Islet of Langerhans (tissue), 1 donor: ENCODE measurements at regions not wholly inside any gene's neighbourhood (a gene's known extent, or its start where the extent isn't known, plus 50 kb on each side); places are given as distances from the start of the nearest gene placed in this dataset.
"Not testable (repeated sequence)": the region's sequence is repeated elsewhere in the genome, so short reads cannot be mapped to it uniquely, and the experiment has no call there.

ENCODE experiments used
- FAIRE-seq: peaks from one replicate; lab custom pipeline; 2011; peaks lifted over from hg19 to GRCh38; lab: Jason Lieb, UNC

- FAIRE-seq: no peak
These were observed 258.2 kb upstream of the NT5E start for GRCh38 chr6:85191656-85192055.

- FAIRE-seq: no peak
These were observed 263.2 kb upstream of the NT5E start for GRCh38 chr6:85186546-85187175.

DNA sequence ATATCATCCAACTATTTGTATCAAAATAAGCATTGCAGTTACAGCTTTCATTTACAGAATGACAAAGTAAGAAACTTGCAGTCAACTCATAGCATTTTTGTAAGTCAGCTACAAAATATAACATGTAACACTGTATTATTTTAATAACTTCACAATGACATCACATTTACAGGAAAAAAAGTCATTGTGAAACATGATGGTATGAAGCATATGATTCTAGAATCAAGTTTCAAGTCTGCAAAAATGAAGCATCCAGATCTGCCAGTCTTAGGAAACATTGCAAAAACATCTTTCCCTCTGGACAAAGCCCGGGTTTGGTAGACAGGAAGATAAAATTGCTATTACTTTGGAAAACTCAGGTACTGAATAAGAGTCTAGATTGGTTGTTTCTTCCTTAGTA is 263.9 kb upstream of the NT5E start:
- FAIRE-seq: no peak

DNA sequence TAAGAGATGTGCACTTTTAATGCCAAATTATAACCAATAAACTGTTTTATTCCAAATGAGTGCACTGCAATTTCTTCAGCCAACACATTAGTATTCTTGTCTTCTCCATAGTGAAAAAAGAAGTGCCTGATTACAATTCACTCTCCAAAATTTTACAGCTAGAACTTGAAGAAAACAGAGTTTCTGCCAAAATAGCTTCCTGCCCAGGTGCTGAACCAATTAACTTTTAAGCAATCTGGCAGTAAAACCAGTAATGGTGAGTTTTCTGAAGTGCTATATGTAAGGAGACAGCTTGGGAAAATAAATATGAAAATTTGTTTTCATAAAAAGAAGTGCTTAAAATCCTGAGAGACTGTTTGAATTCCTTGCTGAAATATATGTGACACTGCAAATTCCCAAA is 266.0 kb upstream of the NT5E start:
- FAIRE-seq: no peak

DNA sequence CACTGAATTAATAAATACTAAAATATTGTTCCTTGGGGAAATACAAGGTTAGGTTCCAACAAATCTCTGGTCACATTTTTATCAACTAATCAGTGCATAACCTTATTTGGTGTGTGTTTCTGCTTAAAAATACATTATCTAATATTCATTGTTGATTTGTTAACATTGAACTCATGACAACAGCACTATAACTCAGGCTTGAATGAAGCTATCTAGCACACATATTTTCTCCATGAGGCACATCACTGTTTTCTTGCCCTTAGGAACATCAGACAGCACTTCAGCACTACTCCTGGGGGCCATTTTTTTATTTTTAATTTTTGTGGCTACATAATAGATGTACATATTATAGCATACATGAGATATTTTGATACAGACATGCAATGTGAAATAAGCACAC is 277.2 kb upstream of the NT5E start:
- FAIRE-seq: no peak

- no peak for FAIRE-seq
These were observed 277.7 kb upstream of the NT5E start for GRCh38 chr6:85172161-85172560.

GRCh38 chr6:85169189-85169588 is 280.7 kb upstream of the NT5E start:
- no peak for FAIRE-seq

DNA sequence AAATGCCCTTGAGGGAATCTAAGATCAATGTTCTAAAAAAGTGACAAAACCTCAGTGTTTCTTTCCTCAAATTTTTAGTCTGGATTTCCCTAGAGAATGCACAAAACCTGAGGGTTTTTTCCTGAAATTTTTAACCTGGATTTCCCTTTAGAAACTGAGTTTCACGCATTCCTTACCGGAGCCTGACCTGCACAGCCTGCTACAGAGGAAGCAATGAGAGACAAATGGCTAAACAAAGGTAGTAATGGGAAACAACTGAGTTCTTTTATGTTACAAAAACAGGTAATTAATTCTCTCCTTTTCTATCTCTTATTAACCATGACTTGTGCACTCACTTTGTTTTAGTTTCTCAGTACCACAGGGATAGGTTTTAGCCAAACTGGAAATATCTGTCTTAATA is 281.7 kb upstream of the NT5E start:
- FAIRE-seq: no peak

GRCh38 chr6:85166114-85166741 is 283.7 kb upstream of the NT5E start:
- FAIRE-seq: no peak

GRCh38 chr6:85163156-85164080 is 286.5 kb upstream of the NT5E start:
- no peak for FAIRE-seq

DNA sequence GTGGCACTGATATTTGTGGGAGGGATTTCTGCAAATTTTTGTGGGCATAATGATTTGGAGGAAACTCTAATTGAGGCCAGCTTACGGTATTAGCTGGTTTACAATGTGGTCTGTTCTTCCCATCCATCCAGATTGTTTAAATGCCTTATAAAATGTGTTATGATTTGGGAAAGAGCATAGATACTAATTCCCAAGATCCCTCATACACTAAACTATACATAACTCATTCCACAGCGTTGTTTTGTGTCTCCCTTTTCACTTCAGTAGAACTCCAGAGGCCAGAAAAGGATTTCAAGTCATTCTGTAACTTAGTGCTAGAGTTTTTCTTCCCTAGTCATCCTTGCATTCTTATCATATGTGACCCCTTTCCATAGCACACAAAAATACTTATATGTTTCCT is 292.6 kb upstream of the NT5E start:
- no peak for FAIRE-seq

- FAIRE-seq: no peak
These were observed 306.2 kb upstream of the NT5E start for GRCh38 chr6:85143676-85144075.

DNA sequence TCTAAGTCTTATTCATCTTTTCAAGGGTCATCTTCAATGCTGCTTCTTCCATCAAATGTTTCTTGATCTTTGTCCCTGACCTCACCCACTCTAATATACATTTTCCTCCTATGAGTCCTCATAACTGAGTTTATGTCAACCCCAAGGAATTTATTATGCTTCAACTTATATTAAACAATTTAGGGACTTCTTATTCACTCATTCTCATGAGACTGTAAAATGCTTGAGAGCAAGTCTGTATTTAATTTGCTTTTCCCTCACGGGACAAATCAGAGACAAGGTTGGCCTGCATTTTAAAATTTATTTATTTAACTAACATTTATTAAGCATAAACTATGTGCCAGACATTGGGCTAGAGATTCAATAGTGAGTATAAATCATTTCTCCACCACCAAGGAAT is 312.0 kb upstream of the NT5E start:
- no peak for FAIRE-seq

DNA sequence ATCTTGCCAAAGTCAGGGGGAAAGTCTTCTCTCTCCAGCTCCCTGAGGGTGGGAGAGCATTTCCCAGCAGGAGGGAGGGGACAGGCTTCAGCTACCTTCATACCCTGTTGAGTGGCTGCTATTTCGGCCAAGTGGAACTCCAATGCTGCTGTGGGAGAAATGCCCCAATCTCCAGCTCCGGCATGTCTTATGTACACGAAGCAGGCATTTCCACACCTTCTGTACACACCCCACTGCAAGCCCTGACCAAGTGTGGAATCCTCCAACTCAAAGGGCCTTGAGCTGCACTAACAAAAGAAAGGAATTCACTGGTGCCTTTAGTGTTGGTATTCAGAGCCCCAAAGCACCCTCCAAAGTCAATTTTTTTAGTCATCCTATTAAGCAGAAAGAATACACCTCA is 313.6 kb upstream of the NT5E start:
- FAIRE-seq: no peak

DNA sequence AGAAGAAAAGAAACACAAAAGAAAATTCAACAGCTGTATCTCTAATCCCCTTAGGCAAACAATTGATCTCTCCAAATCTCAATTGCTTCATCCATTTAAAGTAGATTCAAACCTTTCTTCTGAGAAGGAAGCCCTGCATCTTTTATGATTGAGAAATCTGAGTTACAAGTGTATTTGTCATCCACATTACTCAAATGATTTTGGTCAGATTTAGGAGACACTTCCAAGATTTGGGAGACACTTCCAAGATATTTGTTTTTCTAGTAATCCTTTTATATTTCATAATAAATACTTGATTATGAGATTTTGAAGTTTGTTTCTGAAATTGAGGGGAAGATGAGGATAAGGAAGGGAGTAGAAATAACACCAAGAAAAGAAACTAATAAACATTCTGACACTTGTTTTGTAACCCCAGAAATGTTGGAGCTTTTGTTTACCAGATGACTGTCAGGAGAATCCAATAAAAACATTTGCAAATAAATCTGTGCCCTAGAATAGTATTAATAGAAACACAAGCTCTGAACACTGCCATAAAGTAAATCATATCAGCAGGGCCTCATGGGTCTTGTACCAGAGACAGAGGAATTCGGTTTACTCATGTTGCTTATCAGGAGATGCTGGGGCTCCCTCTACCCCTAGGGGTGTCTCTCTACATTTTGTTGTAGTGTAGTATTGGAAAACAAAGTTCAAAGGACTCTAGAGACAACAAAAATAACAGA is 314.3 kb upstream of the NT5E start:
- FAIRE-seq: no peak

DNA sequence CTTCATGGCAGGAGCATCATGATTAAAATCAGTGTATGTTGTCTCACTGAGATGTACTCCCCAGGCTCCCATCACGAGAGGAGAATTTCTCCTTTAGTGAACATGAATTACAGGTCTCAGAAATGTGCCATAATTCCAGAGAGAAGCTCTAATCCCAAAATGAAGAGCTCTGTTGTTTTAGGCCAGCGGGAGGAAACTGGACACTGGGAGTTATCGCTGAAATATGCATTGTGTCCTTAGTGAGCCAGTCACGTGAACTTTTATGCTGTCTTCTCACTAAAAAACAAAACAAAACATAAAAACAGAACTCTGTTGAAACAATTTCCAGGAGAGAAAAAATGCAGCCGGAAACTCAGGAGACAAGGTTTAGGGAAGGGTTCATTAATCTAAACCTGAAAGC is 315.7 kb upstream of the NT5E start:
- no peak for FAIRE-seq

GRCh38 chr6:85132091-85132490 is 317.8 kb upstream of the NT5E start:
- FAIRE-seq: no peak

- FAIRE-seq: no peak
These were observed 319.1 kb upstream of the NT5E start for GRCh38 chr6:85130743-85131142.

- FAIRE-seq: no peak
These were observed 320.0 kb upstream of the NT5E start for GRCh38 chr6:85129881-85130280.

DNA sequence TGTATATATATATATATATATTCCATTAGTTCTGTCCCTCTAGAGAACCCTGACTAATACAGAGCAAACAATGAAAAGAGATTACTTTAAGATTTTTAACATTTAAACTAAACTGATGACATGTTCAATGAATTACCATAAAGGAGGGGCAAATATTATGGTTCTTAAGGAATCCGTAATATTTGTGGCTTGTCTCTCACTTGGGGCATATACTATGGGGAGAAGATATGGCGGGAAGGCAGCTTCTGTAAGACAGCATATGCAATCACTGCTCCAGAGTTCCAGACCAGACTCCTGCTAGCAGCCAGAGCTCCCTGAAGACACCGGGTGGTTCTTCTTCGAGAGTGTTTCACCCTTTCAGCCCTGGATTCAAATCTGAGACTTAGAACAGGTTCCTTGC is 321.1 kb upstream of the NT5E start:
- no peak for FAIRE-seq

DNA sequence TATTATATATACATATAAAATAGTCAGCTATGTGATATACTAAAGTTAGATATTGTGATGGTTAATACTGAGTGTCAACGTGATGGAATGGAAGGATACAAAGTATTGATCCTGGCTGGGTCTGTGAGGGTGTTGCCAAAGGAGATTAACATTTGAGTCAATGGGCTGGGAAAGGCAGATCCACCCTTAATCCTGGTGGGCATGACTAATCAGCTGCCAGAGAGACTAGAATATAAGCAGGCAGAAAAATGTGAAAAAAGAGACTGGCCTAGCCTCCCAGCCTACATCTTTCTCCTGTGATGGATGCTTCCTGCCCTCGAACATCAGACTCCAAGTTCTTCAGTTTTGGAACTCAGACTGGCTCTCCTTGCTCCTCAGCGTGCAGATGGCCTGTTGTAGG is 321.6 kb upstream of the NT5E start:
- FAIRE-seq: not testable (repeated sequence)

DNA sequence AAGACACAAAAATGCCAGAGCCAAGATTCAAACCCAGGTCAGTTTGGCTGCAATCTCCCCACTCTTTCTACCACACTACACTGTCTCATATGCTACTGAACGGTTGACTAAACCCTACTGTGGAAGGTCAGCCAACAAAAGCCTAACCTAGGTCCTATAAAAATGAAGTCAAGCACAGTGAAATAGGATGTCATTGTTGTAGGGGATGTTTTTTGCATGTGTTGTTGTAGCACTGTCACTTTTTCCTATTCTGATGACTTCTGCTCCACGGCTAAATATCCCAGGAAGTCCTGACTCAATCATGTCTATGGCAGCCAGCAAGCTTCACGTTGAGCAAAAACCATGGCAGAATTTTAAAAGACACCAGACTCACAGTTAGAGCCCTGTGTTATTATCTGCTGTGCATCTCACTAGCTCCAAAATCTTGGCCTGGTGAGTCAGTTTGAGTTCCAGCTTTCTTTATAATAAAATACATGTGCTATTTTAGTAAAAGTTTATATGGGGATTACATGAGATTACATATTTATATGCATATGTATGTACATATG is 322.1 kb upstream of the NT5E start:
- no peak for FAIRE-seq

DNA sequence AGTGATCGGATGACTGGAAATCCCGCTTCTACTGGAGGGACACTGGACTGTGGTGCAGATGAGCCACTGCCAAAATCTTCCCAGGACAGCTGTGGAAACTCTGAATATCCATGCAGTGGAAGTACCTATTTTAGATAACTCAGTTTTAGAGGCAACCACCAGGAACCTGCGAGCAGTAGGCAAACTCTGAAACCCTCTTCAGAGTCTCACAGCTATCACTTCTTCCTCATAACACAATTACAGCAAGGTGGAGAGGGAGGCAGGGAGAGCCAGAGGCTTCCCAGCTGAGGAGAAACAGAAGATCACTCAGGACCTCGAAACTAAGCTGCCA is 322.8 kb upstream of the NT5E start:
- no peak for FAIRE-seq
